HCT116 (cell line): ENCODE measurements at regions not wholly inside any gene's neighbourhood (a gene's known extent, or its start where the extent isn't known, plus 50 kb on each side); places are given as distances from the start of the nearest gene placed in this dataset.

Experiments used
- CEBPB ChIP-seq: IDR thresholded peaks from 2 replicates; pipeline ENCODE4 v1.6.1; 2012; ENCODE audit warnings: low read depth
- CTCF ChIP-seq, 3 experiments: fragments of 200-600 bp in 1 of 3; sonication (generic) in 1 of 3; IDR thresholded peaks in 2 of 3; conservative IDR thresholded peaks in 1 of 3; 2 replicates each; pipeline ENCODE4 v1.5.1; 2012 to 2017; ENCODE audit warnings: low read depth in 2 of 3, low read length in 2 of 3, antibody characterized with exemption in 1 of 3, borderline replicate concordance in 1 of 3, control low read depth in 1 of 3, mild to moderate bottlenecking in 1 of 3, mixed read lengths in 1 of 3, mixed run types in 1 of 3, moderate library complexity in 1 of 3; ENCODE audit not compliant: insufficient read depth in 1 of 3
- EZH2 ChIP-seq: fragments of 200-600 bp; sonication (generic); IDR thresholded peaks from 2 replicates; pipeline ENCODE4 v1.6.1; 2017; ENCODE audit warnings: antibody characterized with exemption, mixed run types
- EZH2phosphoT487 ChIP-seq: fragments of 200-600 bp; IDR thresholded peaks from 2 replicates; pipeline ENCODE4 v1.6.1; 2018; ENCODE audit warnings: antibody characterized with exemption, borderline replicate concordance
- JUND ChIP-seq: IDR thresholded peaks from 2 replicates; pipeline ENCODE4 v1.6.1; 2012
- POLR2A ChIP-seq: IDR thresholded peaks from 2 replicates; pipeline ENCODE4 v1.7.0; 2011; ENCODE audit warnings: borderline replicate concordance; ENCODE audit not compliant: insufficient read depth, insufficient read length; ENCODE audit errors: extremely low read depth
- POLR2AphosphoS5 ChIP-seq: IDR thresholded peaks from 2 replicates; pipeline ENCODE4 v1.6.1; 2011; ENCODE audit warnings: mild to moderate bottlenecking, low read depth, low read length, moderate library complexity
- SP1 ChIP-seq: IDR thresholded peaks from 2 replicates; pipeline ENCODE4 v1.6.1; 2012; ENCODE audit warnings: low read depth
- SRF ChIP-seq: IDR thresholded peaks from 2 replicates; pipeline ENCODE4 v1.6.1; 2012; ENCODE audit warnings: low read depth
- YY1 ChIP-seq: IDR thresholded peaks from 2 replicates; pipeline ENCODE4 v1.6.1; 2011; ENCODE audit warnings: low read length, low read depth, moderate library complexity, mild to moderate bottlenecking; ENCODE audit not compliant: insufficient replicate concordance; ENCODE audit errors: extremely low read depth
- ZFX ChIP-seq: fragments of 450-650 bp; IDR thresholded peaks from 2 replicates; pipeline ENCODE4 v1.6.1; 2017
- TF ChIP-seq, protein P1 (sequence below): IDR thresholded peaks from 2 replicates; pipeline ENCODE4 v1.6.1; 2012; ENCODE audit warnings: low read depth
- TF ChIP-seq, protein P2 (sequence below): IDR thresholded peaks from 2 replicates; pipeline ENCODE4 v1.6.1; 2011; ENCODE audit warnings: mild to moderate bottlenecking, low read length, moderate library complexity; ENCODE audit not compliant: insufficient replicate concordance; ENCODE audit errors: extremely low read depth

GRCh38 chr5:98301547-98301946 is 471.9 kb upstream of the RGMB start:
- TF ChIP-seq SP1 (no peak), CTCF (IDR thresholded peaks at IDR 0.05 in 2 of 3, conservative IDR thresholded peaks at IDR 0.05 in 1 of 3; ENCODE audit: borderline replicate concordance in 1 of 3, insufficient read depth in 1 of 3, low read depth in 2 of 3, low read length in 2 of 3) (no peak), POLR2AphosphoS5 (no peak), EZH2phosphoT487 (no peak), POLR2A (no peak), SRF (no peak), EZH2 (no peak), CEBPB (no peak), ZFX (no peak), JUND (no peak), YY1 (no peak)
- TF ChIP-seq, protein P1, sequence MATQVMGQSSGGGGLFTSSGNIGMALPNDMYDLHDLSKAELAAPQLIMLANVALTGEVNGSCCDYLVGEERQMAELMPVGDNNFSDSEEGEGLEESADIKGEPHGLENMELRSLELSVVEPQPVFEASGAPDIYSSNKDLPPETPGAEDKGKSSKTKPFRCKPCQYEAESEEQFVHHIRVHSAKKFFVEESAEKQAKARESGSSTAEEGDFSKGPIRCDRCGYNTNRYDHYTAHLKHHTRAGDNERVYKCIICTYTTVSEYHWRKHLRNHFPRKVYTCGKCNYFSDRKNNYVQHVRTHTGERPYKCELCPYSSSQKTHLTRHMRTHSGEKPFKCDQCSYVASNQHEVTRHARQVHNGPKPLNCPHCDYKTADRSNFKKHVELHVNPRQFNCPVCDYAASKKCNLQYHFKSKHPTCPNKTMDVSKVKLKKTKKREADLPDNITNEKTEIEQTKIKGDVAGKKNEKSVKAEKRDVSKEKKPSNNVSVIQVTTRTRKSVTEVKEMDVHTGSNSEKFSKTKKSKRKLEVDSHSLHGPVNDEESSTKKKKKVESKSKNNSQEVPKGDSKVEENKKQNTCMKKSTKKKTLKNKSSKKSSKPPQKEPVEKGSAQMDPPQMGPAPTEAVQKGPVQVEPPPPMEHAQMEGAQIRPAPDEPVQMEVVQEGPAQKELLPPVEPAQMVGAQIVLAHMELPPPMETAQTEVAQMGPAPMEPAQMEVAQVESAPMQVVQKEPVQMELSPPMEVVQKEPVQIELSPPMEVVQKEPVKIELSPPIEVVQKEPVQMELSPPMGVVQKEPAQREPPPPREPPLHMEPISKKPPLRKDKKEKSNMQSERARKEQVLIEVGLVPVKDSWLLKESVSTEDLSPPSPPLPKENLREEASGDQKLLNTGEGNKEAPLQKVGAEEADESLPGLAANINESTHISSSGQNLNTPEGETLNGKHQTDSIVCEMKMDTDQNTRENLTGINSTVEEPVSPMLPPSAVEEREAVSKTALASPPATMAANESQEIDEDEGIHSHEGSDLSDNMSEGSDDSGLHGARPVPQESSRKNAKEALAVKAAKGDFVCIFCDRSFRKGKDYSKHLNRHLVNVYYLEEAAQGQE: no peak
- TF ChIP-seq, protein P2, sequence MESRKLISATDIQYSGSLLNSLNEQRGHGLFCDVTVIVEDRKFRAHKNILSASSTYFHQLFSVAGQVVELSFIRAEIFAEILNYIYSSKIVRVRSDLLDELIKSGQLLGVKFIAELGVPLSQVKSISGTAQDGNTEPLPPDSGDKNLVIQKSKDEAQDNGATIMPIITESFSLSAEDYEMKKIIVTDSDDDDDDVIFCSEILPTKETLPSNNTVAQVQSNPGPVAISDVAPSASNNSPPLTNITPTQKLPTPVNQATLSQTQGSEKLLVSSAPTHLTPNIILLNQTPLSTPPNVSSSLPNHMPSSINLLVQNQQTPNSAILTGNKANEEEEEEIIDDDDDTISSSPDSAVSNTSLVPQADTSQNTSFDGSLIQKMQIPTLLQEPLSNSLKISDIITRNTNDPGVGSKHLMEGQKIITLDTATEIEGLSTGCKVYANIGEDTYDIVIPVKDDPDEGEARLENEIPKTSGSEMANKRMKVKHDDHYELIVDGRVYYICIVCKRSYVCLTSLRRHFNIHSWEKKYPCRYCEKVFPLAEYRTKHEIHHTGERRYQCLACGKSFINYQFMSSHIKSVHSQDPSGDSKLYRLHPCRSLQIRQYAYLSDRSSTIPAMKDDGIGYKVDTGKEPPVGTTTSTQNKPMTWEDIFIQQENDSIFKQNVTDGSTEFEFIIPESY: no peak
